C1 segment of cervical spinal cord (tissue), 14 donors: ENCODE measurements at regions not wholly inside any gene's neighbourhood (a gene's known extent, or its start where the extent isn't known, plus 50 kb on each side); places are given as distances from the start of the nearest gene placed in this dataset.

Experiments used
- DNase-seq, 14 donors: peaks; one replicate each; lab custom pipeline; 2025; lab: John Stamatoyannopoulos, UW

DNA sequence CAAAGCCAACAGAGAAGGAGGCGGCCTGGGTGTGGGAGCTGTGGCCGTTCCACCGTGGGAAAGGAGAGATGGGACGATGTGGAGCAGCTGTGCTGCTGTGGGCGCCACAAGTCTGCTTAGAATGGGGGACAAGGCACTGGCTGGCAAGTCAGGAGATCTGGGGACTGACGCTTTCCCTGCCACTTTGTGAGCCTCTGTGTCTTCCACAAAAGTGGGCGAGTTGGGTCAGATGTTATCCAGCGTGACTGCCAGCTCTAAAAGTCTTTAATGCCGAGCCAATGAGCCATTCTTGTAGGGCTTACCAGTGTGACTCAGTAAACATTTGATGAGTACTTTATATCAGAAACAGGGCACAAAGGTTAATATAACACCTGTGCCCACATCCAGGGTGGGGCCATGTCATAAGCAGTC, 113.6 kb upstream of the MGAT5 start:
- peak in 10 of 14 donors; percentile 29 to 78 (median 56) for DNase-seq

DNA sequence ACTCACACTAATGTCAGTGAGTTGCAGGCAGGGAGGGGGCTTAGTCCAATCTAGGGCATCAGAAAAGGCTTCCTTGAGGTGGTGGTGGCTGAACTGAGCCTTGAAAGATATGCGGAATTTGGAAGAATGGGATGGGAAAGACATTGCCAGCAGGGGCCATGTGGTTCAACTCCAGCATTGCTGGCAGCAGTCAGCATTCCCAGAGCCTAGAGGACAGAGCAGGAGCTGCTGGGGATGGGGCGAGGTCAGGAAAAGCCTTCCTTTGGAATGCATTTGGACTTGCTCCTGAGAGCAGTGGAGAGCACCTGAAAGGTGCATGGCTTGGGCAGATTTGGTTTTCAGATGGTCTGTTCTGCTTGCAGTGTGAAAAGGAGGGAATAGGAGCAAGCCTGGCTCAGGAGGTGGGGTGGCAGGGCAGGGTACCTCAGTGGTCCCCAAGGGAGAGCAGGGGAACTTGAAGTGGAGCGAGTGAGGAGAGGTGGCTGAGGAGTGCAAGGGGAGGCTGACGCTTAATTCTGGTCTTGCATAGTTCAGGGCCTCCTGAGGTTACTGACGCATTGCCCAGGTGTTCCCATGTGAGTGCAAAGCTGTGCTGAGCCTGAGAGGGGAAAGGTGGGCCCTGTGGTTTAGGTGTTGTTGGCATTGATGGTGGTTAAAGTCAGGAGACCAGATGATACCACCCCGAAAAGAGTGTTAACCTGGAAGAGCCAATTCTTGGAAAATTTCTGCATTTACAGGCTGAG, 112.1 kb upstream of the MGAT5 start:
- peak in 2 of 14 donors; percentile 9 to 14 for DNase-seq

DNA sequence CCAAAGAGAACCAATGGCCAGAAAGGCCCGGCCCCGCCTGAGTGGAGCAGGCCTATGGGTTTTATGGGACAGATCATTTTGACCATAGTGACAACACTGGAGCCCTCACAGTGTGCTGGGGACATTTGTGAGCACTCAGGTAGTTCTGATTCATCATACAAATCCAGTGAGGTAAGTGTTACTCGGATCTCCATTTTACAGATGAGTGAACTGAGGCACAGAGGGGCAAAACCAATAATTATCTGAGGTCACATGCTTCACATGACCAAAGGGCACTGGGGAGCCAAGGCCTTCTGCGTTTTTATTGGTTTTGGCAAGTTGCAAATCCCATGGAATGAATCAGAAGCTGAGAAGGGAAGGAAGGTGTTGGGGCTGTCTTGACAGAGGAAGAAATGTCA, 111.5 kb upstream of the MGAT5 start:
- DNase-seq: no peak

DNA sequence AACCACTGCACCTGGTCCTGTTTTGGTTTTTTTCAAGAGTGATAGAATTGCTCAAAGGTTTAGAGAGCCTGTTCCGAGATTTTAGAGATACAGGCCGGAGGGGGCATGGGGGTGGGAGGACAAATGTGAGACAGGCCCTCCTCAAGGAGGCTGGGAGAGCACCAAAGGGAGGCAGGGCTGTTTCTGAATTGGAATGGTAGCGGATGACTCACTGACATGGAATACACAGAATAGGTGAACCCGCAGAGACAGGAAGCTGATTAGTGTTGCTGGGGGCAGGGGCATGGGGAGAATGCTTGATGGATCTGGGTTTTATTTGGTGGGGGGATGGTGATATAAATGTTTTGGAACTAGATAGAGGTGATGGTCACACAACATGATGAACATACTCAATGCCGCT, 111.0 kb upstream of the MGAT5 start:
- no peak for DNase-seq

DNA sequence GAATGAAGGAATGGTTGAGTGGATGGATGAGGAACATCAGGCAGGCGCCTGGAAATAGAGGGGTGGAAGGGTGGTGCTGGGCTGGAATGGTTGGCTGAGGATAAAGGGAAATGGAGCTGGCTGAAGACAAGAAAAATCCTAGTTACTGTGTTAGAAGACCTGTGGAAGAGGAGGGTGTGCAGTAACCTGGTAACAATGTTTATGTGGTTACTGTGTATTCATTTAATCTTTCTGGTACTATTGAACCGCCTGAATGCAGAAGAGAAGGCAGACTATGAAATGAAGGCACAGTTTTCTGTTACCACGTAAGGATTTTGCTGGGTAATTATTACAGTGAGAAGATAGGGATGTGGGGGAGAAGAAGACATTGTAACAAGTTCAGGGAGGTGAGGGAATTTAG, 110.3 kb upstream of the MGAT5 start:
- DNase-seq: no peak

- DNase-seq: peak in 1 of 14 donors; percentile 69
Measured at GRCh38 chr2:134144081-134144596, 109.7 kb upstream of the MGAT5 start.

- no peak for DNase-seq
Measured at GRCh38 chr2:134144651-134145050, 109.2 kb upstream of the MGAT5 start.

- no peak for DNase-seq
Measured at GRCh38 chr2:134145519-134145918, 108.4 kb upstream of the MGAT5 start.

GRCh38 chr2:134146161-134146560, 107.7 kb upstream of the MGAT5 start:
- no peak for DNase-seq

GRCh38 chr2:134146620-134147019, 107.3 kb upstream of the MGAT5 start:
- no peak for DNase-seq

DNA sequence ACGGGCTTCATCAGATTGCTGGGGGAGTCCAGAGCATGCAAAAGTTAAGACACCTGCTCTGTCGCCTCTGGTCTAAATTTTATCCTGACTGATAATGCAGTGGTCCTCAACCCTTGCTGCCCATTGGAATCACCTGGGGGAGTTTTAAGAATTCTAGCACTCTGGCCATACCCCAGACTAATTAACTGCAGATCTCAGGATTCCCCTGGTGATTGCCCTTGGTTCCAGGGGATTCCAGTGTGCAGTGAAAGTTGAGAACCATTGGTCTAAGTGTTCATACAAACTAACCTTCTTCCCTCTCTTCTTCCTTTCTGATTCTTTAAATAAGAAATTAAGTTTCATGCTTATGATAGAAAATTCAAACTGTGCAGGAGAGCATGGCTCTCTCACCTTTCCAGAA, 105.7 kb upstream of the MGAT5 start:
- no peak for DNase-seq

DNA sequence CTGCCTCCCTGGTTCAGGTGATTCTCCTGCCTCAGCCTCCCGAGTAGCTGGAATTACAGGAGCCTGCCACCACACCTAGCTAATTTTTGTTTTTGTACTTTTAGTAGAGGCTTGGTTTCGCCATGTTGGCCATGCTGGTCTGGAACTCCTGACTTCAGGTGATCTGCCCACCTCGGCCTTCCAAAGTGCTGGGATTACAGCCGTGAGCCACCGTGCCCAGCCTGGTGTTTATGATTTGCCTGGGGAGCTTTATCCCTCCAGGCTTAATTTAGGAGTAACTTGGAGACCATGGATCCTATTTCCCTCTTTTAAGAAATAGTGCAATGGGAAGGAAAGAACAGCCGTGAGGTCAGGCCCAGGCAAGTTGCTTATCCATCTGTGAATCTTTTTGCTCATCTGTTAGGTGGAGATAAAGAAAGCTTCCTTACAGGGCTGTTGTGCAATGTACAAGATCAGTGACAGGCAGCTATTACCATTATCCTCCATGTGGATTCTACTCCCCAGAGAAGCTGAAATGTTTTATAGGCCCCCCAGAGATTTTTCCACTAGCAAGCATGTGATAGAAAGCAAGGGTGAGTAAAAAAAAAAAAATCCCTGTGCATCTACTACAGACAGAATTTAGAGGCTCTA, 104.9 kb upstream of the MGAT5 start:
- no peak for DNase-seq

- DNase-seq: no peak
Measured at GRCh38 chr2:134149904-134150303, 104.0 kb upstream of the MGAT5 start.

- no peak for DNase-seq
Measured at GRCh38 chr2:134150760-134151159, 103.1 kb upstream of the MGAT5 start.

- no peak for DNase-seq
Measured at GRCh38 chr2:134152045-134153010, 101.5 kb upstream of the MGAT5 start.

DNA sequence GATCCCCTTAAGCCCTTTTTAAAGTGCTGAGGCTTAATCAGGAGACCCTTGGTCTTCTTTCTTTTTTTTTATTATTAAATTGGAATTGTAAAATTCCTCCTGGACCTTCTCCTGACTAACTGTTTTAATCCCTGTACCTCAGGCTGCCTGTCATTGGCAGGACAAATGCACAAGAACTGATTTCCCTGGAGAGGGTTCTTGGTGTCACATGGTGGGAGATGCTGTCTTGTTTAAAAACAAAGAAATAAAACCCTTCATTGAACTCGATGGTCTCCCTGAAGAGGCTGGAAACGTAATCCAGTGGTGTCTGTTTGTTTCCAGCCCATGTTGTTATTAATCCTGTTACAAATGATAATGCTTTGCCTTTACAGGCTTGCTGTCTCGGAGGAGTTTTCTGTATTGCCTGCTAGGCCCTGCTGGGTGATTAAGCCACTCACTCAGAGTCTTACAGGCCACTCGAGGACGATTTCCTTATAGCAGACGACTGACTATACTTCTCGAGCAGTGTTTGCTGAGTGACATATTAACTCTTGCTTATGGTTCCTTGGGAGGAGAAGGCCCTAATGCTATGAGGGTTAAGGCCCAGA, 100.5 kb upstream of the MGAT5 start:
- no peak for DNase-seq

DNA sequence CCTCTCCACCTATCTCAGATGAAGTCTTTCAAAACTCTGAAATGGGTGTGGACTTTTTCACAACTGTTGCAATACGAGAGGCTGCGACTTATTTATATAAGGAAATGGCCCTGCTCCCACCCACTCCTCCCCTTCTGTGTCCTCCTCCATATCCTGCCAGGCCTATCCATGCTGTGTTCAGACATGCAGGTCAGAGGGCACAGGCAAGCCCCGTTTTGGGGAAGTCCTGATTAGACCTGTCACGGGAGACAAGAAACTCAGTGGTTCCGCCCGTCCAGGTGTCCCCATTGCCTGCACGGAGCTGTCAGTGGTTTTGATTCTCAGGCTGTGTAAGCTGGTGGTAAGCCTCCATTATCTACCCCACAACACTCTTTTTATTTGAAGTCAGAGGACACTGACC, 99.6 kb upstream of the MGAT5 start:
- no peak for DNase-seq

- no peak for DNase-seq
Measured at GRCh38 chr2:134155134-134155533, 98.7 kb upstream of the MGAT5 start.

DNA sequence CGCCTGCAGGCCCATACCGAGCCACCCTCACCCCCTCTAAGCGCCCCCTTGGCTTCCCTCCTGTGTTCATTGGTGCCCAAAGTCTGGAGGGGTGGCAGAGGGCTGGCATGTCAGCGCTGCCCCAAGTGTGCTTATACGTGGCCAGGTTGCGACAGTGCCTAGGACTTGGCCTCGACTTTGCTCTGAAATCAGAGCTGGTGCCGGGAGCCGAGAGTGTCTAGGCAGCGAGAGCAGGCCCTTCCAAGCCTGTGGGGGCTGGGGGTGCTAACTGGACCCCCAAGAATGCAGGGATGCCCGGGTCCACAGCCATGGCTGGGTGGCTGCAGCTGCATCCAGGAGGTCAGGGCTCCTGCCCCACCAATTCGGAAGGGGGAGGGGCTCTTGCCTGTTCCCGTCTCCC, 95.6 kb upstream of the MGAT5 start:
- DNase-seq: no peak

- DNase-seq: peak in 3 of 14 donors; percentile 10 to 46 (median 21)
Measured at GRCh38 chr2:134161170-134161547, 92.7 kb upstream of the MGAT5 start.

DNA sequence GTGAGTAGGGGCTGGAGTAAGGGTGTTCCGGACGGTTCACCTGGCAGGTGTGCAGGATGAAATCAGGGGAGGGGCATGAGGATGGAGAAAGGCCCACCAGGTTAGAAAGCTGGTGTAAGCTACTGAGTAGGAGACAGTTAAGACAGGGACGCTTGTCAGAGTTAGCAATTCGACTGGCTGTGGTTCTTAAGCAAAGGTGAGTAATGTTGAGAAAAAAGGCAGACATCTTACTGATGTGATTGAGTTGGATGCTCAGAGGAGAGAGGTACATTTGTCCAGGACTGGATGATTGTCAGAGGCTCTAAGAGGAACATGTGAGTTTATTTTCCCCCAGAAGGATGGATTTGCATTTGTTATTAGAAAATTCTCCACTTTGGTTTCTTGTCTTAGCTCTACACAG, 90.5 kb upstream of the MGAT5 start:
- no peak for DNase-seq

GRCh38 chr2:134164306-134164705, 89.6 kb upstream of the MGAT5 start:
- DNase-seq: no peak
